IgD-negative memory B cell (primary cell): ENCODE measurements at regions not wholly inside any gene's neighbourhood (a gene's known extent, or its start where the extent isn't known, plus 50 kb on each side); places are given as distances from the start of the nearest gene placed in this dataset.
"Not testable (repeated sequence)": the region's sequence is repeated elsewhere in the genome, so short reads cannot be mapped to it uniquely, and the experiment has no call there.

Experiments
- H3K27ac Mint-ChIP-seq, 3 donors: one replicate each; pipeline ENCODE4 v1.8.0; 2020 to 2022; ENCODE audit warnings: mild to moderate bottlenecking in 3 of 3, mixed read lengths in 3 of 3, moderate library complexity in 1 of 3
- H3K27me3 Mint-ChIP-seq: one replicate; pipeline ENCODE4 v1.8.0; 2021; ENCODE audit warnings: mixed read lengths
- H3K36me3 Mint-ChIP-seq: one replicate; pipeline ENCODE4 v1.8.0; 2020; ENCODE audit warnings: mild to moderate bottlenecking, mixed read lengths
- H3K4me1 Mint-ChIP-seq, 3 donors: one replicate each; pipeline ENCODE4 v1.8.0; 2020 to 2022; ENCODE audit warnings: mixed read lengths in 3 of 3, mild to moderate bottlenecking in 1 of 3
- H3K4me3 Mint-ChIP-seq, 4 donors: one replicate each; pipeline ENCODE4 v1.8.0; 2020 to 2022; ENCODE audit warnings: mild to moderate bottlenecking in 4 of 4, mixed read lengths in 4 of 4, moderate library complexity in 3 of 4
- H3K9me3 Mint-ChIP-seq, 3 donors: one replicate each; pipeline ENCODE4 v1.8.0; 2020 to 2021; ENCODE audit warnings: mixed read lengths in 3 of 3, mild to moderate bottlenecking in 1 of 3

DNA sequence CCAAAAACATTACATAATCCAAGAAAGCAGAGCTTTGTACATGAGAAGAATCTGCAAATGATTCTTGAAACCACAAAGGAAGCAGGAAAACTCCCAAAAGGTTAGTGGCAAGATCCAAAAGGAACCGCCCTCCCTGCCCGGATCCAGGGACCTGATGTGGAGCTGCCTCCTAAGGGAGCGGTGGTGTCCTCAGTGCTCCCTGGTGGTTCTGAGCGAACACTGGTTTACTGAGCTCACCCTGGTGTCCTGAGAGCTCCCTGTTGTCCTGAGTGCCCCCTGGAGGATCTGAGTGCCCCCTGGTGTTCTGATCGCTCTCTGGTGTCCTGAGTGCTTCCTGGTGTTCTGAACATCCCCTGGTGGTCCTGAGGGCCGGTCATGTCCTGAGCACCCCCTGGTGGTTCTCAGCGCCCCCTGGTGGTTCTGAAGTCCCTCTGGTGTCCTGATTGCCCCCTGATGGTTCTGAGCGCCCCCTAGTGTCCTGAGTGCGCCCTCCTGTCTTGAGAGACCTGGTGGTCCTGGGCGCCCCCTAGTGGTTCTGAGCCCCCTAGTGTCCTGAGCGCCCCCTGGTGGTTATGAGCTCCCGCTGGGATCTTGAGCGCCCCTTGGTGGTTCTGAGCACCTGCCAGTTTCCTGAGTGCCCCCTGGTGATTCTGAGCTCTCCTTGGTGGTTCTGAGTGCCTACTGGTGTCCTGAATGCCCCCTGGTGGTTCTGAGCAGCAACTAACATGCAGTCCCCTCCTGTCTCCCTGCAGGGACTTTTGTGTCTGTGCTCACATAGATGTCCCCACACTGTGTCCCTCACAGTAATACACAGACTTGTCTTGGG is 891.1 kb downstream of the TMEM121 start:
- Mint-ChIP-seq H3K4me3 (peak overlapping the region in 2 of 4 donors; percentile 55 to 65), H3K4me1 (no peaks in the 10 kb centered on the region), H3K36me3 (no peaks in the 10 kb centered on the region), H3K9me3 (peaks cover 0 to 2% (median 0%) of the 10 kb centered on the region in 3 donors), H3K27me3 (peaks cover 5% of the 10 kb centered on the region), H3K27ac (peak overlapping the region; percentile 67 to 84 (median 84))

DNA sequence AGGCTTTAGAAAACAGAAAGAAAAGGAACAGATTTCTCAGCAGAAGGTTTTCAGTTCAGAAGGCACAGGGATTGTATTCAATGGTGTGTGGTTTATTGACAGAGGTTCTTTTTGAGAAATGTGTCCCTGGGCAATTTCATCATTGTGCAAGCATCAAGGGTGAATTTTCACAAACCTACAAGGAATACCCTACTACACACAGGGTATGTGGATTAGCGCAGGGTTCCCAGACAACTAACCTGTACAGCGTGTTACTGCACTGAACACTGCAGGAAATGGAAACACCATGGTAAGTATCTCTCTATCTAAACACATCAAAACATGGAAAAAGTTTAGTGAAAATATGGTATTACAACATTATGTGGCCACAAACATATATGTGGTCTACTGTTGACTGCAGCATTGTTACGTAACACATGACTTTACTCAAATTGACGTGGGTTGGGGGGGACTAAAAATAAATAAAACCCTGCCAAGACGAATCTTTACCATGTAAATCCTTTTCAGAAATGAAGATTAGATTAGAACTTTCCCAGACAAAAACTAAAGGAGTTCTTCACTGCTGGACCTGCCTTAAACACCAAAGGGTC is 893.1 kb downstream of the TMEM121 start:
- Mint-ChIP-seq H3K4me1 (peaks cover 0 to 3% (median 0%) of the 10 kb centered on the region in 3 donors), H3K27me3 (peaks cover 15% of the 10 kb centered on the region), H3K27ac (no peak overlapping the region)

DNA sequence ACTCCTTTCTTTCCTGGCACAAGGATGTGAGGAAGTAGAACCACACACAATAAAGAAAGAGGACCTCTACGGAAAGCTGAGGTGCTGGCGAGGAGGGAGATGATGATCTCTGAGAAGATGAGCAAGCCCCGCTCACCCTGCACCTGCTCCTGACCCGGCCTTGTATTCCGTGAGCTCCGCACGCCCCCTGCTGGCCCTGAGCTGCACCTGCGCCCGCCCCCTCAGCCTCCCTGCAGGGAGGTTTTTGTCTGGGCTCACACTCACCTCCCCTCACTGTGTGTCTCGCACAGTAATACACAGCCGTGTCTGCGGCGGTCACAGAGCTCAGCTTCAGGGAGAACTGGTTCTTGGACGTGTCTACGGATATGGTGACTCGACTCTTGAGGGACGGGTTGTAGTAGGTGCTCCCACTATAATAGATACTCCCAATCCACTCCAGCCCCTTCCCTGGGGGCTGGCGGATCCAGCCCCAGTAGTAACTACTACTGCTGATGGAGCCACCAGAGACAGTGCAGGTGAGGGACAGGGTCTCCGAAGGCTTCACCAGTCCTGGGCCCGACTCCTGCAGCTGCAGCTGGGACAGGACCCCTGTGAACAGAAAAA is 895.1 kb downstream of the TMEM121 start:
- H3K9me3 Mint-ChIP-seq, H3K27ac Mint-ChIP-seq, H3K36me3 Mint-ChIP-seq, H3K4me1 Mint-ChIP-seq: not testable (repeated sequence)
- H3K4me3 Mint-ChIP-seq = peak overlapping the region in 2 of 4 donors; percentile 59 to 72
- peaks cover 23% of the 10 kb centered on the region for H3K27me3 Mint-ChIP-seq

More for the DNA sequence above, 893.1 kb downstream of the TMEM121 start:
- Mint-ChIP-seq H3K36me3 (no peaks in the 10 kb centered on the region), H3K9me3 (peaks cover 0 to 2% (median 0%) of the 10 kb centered on the region in 3 donors), H3K4me3 (no peak overlapping the region)

DNA sequence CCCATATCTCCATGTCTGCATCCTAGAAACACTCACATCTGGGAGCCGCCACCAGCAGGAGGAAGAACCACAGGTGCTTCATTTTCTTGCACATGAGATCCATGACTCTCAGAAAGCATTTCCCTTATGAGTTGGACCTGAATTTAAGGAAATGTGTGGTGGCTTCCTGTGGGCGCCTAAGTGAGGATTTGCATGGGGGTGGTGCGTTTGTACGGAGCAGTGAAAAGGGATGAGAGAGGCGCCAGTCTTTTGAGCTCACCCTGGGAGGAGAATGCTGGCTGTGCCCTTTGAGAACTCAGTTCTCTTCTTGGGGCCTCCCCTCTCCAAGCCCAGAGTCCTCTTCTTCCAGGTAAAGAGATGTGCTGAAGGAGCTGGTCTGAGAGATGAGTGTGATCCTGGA is 895.7 kb downstream of the TMEM121 start:
- H3K4me1 Mint-ChIP-seq = peaks cover 0 to 3% (median 0%) of the 10 kb centered on the region in 3 donors
- no peaks in the 10 kb centered on the region for H3K36me3 Mint-ChIP-seq
- H3K27me3 Mint-ChIP-seq = peaks cover 25% of the 10 kb centered on the region
- peaks cover 0 to under 1% (median 0%) of the 10 kb centered on the region in 3 donors for H3K9me3 Mint-ChIP-seq
- H3K4me3 Mint-ChIP-seq = peak overlapping the region in 2 of 4 donors; percentile 59 to 72
- no peak overlapping the region for H3K27ac Mint-ChIP-seq

DNA sequence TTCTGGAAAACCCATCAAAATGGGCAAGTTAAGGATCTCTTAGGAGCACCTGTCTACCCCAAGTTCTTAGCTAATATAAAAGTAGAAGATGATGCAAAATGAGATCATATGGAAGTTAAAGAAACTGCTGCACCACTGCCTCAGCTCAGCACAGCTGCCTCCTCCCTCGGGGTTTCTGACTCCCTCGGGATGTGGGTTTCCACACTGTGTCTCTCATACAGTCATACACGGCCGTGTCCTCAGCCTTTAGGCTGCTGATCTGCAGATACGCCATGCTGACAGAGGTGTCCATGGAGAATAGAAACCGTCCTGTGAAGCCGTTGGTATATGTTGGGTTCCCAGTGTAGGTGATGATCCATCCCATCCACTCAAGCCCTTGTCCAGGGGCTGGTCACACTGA is 898.8 kb downstream of the TMEM121 start:
- H3K9me3 Mint-ChIP-seq, H3K36me3 Mint-ChIP-seq, H3K27ac Mint-ChIP-seq, H3K4me3 Mint-ChIP-seq, H3K4me1 Mint-ChIP-seq: not testable (repeated sequence)
- peaks cover 27% of the 10 kb centered on the region for H3K27me3 Mint-ChIP-seq

DNA sequence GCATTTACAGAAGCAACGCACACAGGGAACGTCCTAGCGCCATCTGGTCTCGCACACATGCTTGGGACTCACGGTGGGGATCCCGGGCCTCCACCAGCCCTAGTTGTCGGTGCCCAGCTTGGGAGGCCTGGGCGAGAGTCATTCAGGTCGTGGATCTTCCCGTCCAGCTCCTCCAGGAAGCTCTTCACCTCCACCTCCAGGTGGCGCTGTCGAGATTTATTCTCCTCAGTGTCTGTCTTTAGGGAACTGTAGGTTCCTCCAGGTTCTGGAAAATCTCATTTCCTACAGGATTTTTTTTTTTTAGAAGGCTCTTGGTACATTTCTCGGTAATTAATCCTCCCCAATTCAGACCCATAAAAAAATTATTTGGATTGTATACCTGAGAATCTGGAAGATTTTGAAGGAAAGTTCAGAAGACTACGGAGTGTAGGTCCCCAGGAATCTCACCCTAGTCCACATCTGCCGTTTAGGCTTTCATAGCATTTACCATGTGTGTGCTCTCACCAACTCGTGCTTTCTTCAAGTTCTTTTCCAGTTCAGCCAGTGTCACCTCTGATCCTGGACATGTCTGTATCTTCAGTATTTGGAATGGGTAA is 910.0 kb downstream of the TMEM121 start:
- Mint-ChIP-seq H3K27me3 (peaks cover 19% of the 10 kb centered on the region), H3K4me1 (peaks cover 0 to 2% (median 0%) of the 10 kb centered on the region in 3 donors), H3K9me3 (no peaks in the 10 kb centered on the region), H3K4me3 (peak overlapping the region in 1 of 4 donors; percentile 9), H3K36me3 (no peaks in the 10 kb centered on the region), H3K27ac (no peak overlapping the region)

DNA sequence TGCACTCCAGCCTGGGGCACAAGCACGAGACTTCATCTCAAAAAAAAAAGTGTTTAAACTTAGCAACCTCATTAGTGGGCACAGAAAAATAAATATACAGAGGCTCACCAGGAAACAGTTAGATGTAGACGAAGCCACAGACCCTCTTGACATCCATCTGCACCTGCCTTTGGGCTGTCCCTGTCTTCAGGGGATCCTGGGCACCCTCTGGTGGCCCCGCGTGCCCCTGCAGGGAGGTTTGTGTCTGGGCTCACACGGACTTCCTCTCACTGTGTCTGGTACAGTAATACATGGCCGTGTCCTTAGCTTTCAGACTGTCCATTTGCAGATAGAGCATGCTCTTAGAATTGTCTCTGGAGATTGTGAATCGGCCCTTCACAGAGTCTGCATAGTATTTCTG is 916.5 kb downstream of the TMEM121 start:
- H3K27ac Mint-ChIP-seq = no peak overlapping the region
- H3K9me3 Mint-ChIP-seq = no peaks in the 10 kb centered on the region
- H3K27me3 Mint-ChIP-seq = peaks cover 22% of the 10 kb centered on the region
- no peaks in the 10 kb centered on the region for H3K36me3 Mint-ChIP-seq
- H3K4me3 Mint-ChIP-seq = peak overlapping the region in 1 of 4 donors; percentile 36
- H3K4me1 Mint-ChIP-seq = peaks cover 0 to 6% (median 0%) of the 10 kb centered on the region in 3 donors

DNA sequence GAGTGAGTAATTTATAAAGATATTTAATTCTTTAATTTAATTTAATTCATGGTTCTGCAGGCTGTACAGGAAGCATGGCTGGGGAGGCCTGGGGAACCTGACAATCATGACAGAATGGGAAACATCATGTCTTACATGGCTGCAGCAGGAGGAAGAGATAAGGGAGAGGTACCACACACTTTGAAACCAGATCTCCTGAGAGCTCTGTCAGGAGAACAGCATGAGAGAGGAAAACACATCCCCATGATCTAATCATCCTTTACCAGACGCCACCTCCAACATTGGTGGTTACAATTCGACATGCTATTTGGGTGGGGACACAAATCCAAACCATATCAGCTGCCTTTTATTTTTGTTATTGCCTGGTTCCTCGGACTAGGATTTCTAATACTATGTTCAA is 928.6 kb downstream of the TMEM121 start:
- H3K4me1 Mint-ChIP-seq = peaks cover 0 to 1% (median 0%) of the 10 kb centered on the region in 3 donors
- peaks cover 4% of the 10 kb centered on the region for H3K27me3 Mint-ChIP-seq
- H3K9me3 Mint-ChIP-seq = peaks cover 0 to under 1% (median 0%) of the 10 kb centered on the region in 3 donors
- no peaks in the 10 kb centered on the region for H3K36me3 Mint-ChIP-seq
- no peak overlapping the region for H3K27ac Mint-ChIP-seq
- no peak overlapping the region for H3K4me3 Mint-ChIP-seq

DNA sequence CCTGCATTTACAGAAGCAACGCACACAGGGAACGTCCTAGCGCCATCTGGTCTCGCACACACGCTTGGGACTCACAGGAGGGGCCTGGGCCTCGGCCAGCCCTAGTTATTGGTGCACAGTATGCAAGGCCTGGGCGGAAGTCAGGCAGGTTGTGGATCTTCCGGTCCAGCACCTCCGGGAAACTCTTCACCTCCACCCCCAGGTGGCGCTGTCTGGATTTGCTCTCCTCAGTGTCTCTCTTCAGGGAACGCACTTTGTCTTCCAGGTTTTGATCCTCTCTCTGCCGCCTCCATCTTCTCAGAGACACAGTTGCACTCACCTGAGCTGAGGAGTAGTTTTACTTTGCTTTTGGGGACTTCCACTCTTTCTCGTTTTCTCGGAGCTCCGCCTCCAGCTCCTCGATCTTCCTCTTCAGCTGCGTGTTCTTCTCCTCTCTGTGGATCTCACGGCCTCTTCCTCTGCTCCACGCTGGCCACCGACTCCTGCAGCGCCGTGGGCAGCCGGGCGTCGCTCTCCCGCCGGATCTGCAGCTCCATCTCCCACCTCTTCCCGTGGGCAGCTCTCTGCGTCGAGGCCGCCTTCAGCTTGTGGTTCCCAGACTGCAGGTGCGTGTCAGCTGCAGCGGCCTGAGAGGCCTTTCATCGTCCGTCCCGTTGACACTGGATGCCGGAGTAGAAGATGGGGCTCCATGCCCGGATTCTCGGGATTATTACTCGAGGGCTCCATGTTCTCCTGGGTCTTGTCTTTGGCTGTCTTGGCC is 933.8 kb downstream of the TMEM121 start:
- peaks cover 0 to 1% (median 0%) of the 10 kb centered on the region in 3 donors for H3K4me1 Mint-ChIP-seq
- H3K27me3 Mint-ChIP-seq = peaks cover 3% of the 10 kb centered on the region
- peaks cover 0 to 2% (median 0%) of the 10 kb centered on the region in 3 donors for H3K9me3 Mint-ChIP-seq
- peak overlapping the region in 2 of 3 donors; percentile 26 to 39 for H3K27ac Mint-ChIP-seq
- H3K36me3 Mint-ChIP-seq = no peaks in the 10 kb centered on the region
- H3K4me3 Mint-ChIP-seq = no peak overlapping the region

DNA sequence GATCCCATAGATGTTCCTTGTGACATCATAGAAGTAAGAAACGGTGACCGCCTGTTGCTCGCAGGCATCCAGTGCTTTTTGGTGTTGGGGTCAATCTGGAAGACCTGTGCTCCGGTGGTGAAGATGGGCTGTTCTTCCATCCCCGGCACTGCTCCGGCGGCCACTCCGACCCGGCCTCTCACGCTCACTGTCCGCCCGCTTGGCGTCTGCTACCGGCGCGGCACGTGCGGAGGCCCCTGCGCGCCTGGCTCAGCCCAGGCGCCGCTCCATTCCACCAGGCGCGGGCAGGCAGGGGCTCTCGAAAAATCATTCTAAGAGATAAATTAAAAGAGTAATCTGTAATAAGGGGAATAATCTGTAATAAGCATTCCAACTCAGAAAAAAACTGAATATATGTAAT is 934.5 kb downstream of the TMEM121 start:
- no peak overlapping the region for H3K4me3 Mint-ChIP-seq
- no peak overlapping the region for H3K27ac Mint-ChIP-seq
- H3K9me3 Mint-ChIP-seq = peaks cover 0 to 2% (median 0%) of the 10 kb centered on the region in 3 donors
- peaks cover 0 to 1% (median 0%) of the 10 kb centered on the region in 3 donors for H3K4me1 Mint-ChIP-seq
- no peaks in the 10 kb centered on the region for H3K36me3 Mint-ChIP-seq
- peaks cover 3% of the 10 kb centered on the region for H3K27me3 Mint-ChIP-seq

DNA sequence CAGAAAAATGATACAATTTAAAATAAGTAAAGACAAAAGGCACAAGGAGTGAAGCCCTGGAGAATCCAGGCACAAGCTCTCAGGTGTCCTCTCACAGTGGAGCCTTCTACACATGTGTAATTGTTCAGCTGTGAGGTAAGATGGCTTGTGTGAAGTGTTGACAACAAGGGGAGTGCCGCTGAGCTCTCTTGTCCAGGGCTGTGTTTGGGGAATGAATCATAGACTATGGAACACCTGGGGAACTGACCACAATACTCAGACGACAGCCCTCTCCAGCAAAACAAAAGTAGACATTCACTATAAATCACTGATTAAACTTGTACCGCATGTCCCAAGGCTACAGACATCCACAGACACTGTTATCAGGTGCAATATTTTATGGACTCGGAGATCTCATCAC is 940.1 kb downstream of the TMEM121 start:
- not testable (repeated sequence) for H3K4me3 Mint-ChIP-seq, H3K27ac Mint-ChIP-seq, H3K9me3 Mint-ChIP-seq, H3K27me3 Mint-ChIP-seq, H3K36me3 Mint-ChIP-seq, H3K4me1 Mint-ChIP-seq

DNA sequence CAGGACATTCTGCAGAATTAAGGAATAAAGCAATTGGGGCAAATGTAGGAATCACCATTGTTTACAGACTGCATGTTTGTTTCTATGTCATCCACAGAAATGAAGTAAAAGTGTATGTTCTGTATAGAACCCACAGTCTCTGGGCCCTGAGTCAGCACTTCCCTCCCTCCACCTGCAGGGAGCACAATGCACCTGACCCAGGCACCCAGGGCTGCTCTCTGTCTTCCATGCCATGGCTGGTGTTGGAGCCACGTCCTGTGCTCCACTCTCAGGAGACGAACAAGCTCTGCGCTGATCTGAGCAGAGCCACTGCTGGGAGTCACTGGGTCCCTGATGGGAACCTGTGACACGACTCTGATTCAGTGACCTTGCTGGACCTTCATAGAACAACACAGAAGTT is 942.5 kb downstream of the TMEM121 start:
- H3K27me3 Mint-ChIP-seq, H3K4me1 Mint-ChIP-seq, H3K4me3 Mint-ChIP-seq, H3K36me3 Mint-ChIP-seq, H3K9me3 Mint-ChIP-seq, H3K27ac Mint-ChIP-seq: not testable (repeated sequence)

DNA sequence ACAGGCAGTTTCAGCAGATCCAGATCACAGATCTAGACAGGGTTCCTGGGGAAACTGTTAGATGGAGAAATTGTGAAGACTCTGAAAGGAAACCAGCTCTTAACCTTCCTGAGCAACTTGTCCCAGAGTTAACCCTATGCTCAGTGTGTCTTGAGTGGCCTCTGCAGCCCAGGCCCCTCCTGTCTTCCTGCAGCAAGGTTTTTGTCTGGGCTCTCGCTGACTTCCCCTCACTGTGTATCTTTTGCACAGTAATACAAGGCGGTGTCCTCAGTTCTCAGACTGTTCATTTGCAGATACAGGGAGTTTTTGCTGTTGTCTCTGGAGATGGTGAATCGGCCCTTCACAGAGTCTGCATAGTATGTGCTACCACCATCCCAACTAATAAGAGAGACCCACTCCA is 943.6 kb downstream of the TMEM121 start:
- not testable (repeated sequence) for H3K4me3 Mint-ChIP-seq, H3K27ac Mint-ChIP-seq, H3K27me3 Mint-ChIP-seq, H3K4me1 Mint-ChIP-seq, H3K36me3 Mint-ChIP-seq, H3K9me3 Mint-ChIP-seq

DNA sequence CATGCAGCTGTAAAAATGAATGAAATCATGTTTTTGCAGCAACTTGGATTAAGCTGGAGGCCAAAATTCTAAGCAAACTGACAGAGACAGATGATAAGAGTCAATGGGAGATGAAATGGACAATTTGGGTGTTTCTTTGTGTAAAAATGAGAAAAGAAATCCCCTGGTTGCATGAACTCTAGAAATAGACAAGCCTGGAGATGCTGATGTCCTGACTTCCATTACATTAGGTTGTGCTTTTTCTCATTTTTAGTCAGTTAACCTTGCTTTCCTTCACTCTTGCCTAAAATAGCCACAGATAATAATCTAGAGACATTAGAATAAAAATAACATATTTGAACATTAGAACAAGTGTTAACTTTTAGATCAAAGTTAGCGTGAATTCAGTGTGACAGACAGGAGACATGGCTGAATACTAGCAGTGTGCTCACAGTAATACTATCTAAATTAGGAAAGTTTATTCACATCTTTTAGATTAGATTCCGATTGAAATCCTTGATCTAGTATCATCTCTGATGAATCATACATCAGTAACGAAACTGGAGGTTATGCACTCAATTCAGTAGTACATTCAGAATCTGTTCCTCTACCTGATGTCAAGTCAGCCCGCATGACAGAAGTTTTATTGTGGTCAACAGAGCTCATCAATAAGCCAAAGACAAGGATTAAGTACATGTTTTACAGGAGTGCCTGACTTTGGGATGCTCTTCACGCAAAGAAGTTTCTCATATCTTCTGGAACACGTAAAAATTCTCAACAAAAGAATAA is 948.1 kb downstream of the TMEM121 start:
- not testable (repeated sequence) for H3K4me1 Mint-ChIP-seq, H3K36me3 Mint-ChIP-seq, H3K4me3 Mint-ChIP-seq

More for the DNA sequence above, 948.1 kb downstream of the TMEM121 start:
- not testable (repeated sequence) for H3K27me3 Mint-ChIP-seq, H3K9me3 Mint-ChIP-seq, H3K27ac Mint-ChIP-seq
